ENCODE measurements at regions not wholly inside any gene's neighbourhood (a gene's known extent, or its start where the extent isn't known, plus 50 kb on each side); places are given as distances from the start of the nearest gene placed in this dataset.
"Not testable (repeated sequence)": the region's sequence is repeated elsewhere in the genome, so short reads cannot be mapped to it uniquely, and the experiment has no call there.

DNA sequence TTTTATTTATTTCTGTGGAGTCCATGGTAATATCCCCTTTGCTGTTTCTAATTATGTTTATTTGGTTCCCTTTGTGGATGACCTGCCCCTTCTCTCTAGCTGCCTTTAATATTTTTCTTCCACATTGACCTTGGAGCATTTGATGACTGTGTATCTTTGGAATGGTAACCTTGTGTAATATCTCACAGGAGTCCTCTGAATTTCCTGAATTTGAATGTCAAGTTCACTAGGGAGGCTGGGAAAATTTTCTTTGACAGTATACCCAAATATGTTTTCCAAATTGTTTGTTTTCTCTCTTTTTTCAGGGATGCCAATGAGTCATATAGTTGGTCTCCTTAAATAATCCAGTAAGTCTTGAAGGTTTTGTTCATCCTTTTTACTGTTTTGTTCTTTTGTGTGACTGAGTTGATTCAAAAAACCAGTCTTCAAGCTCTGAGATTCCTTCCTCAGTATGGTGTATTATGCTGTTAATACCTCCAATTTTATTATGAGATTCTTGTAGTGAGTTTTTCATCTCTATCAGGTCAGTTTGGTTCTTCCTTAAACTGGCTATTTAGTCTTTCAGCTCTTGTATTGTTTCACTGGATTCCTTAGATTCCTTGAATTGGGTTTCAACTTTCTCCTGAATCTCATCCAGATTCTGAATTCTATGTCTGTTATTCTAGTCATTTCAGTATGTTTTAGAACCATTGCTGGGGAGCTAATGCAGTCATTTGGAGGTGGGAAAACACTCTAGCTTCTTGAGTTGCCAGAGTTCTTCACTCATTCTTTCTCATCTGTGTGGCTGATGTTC lies 349.0 kb upstream of the TARS1 start:
- no peak overlapping the region for H3K27ac Mint-ChIP-seq
- H3K4me1 Mint-ChIP-seq, result no peaks in the 10 kb centered on the region
- H3K4me3 Mint-ChIP-seq, result no peak overlapping the region
- no peaks in the 10 kb centered on the region for H3K9me3 Mint-ChIP-seq
- H3K27me3 Mint-ChIP-seq (ENCODE audit: low read depth, poor library complexity), result peaks cover 13% of the 10 kb centered on the region
- H3K36me3 Mint-ChIP-seq (ENCODE audit: low read depth), result no peaks in the 10 kb centered on the region
- TF ChIP-seq, protein P1, sequence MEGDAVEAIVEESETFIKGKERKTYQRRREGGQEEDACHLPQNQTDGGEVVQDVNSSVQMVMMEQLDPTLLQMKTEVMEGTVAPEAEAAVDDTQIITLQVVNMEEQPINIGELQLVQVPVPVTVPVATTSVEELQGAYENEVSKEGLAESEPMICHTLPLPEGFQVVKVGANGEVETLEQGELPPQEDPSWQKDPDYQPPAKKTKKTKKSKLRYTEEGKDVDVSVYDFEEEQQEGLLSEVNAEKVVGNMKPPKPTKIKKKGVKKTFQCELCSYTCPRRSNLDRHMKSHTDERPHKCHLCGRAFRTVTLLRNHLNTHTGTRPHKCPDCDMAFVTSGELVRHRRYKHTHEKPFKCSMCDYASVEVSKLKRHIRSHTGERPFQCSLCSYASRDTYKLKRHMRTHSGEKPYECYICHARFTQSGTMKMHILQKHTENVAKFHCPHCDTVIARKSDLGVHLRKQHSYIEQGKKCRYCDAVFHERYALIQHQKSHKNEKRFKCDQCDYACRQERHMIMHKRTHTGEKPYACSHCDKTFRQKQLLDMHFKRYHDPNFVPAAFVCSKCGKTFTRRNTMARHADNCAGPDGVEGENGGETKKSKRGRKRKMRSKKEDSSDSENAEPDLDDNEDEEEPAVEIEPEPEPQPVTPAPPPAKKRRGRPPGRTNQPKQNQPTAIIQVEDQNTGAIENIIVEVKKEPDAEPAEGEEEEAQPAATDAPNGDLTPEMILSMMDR (IDR thresholded peaks at IDR 0.05), result no peak
- DNase-seq, result no peak

DNA sequence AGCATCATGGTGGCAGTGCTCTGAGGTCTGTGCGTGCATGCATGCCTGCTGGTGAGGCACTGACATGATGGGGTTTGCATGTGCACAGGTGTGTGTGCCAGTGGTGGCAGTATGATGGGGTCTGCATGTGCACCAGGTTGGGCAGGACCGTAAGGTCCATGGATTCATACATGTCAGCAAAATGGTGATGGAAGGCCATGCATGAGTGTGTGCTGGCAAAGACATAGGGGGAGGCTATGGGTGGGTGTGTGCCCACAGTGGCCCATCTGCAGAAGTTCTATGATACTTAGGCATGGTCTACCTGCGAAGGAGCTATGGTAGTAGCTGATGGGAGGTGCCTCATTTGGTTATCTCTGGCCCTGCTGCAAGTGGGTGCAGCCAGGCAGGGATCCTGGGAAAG lies 348.0 kb upstream of the TARS1 start:
- H3K9me3 Mint-ChIP-seq, result no peaks in the 10 kb centered on the region
- DNase-seq, result no peak
- TF ChIP-seq, protein P1 (IDR thresholded peaks at IDR 0.05), result no peak
- H3K4me3 Mint-ChIP-seq, result no peak overlapping the region
- H3K27ac Mint-ChIP-seq, result no peak overlapping the region
- no peaks in the 10 kb centered on the region for H3K4me1 Mint-ChIP-seq
- no peaks in the 10 kb centered on the region for H3K36me3 Mint-ChIP-seq (ENCODE audit: low read depth)
- H3K27me3 Mint-ChIP-seq (ENCODE audit: low read depth, poor library complexity), result peaks cover 13% of the 10 kb centered on the region

DNA sequence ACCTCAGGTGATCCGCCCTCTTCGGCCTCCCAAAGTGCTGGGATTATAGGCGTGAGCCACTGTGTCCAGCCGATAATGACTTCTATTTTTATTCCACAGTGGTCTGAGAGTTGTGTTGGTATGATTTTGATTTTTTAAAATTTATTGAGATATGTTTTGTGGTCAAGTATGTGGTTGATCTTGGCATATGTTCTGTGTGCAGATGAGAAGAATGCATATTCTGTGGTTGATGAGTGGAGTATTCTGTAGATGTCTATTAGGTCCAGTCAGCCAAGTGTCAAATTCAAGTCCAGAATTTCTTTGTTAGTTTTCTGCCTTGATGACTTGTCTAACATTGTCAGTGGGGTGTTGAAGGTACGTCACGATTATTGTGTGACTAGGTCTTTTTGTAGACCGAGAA lies 338.2 kb upstream of the TARS1 start:
- H3K27me3 Mint-ChIP-seq (ENCODE audit: low read depth, poor library complexity), result no peaks in the 10 kb centered on the region
- no peak overlapping the region for H3K4me3 Mint-ChIP-seq
- no peak overlapping the region for H3K27ac Mint-ChIP-seq
- H3K4me1 Mint-ChIP-seq, result no peaks in the 10 kb centered on the region
- TF ChIP-seq, protein P1 (IDR thresholded peaks at IDR 0.05), result no peak
- H3K9me3 Mint-ChIP-seq, result peaks cover 59% of the 10 kb centered on the region
- no peaks in the 10 kb centered on the region for H3K36me3 Mint-ChIP-seq (ENCODE audit: low read depth)
- DNase-seq, result no peak

DNA sequence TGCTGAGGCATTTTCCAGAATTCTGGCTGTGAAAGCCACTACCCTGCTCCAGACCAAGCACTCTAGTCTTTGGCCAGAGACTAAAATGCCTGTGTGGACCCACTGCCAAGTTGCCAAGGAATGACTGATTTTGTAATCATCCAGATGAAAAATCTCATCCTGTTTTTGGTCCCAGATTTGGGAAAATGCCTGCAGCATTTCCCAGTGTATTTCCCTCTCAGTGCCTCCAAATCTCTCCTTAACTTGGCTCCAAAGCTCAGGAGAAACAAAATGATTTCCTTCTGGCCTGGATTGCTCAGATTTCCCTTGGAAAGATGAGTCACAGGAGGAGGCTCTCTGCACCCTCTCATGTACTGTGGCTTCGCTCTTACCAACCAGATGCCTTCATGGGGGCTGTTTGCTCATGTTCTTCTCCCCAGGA lies 335.2 kb upstream of the TARS1 start:
- TF ChIP-seq, protein P1 (IDR thresholded peaks at IDR 0.05), result no peak
- Mint-ChIP-seq H3K4me1 (no peaks in the 10 kb centered on the region), H3K9me3 (peaks cover 63% of the 10 kb centered on the region), H3K4me3 (no peak overlapping the region), H3K36me3 (ENCODE audit: low read depth) (no peaks in the 10 kb centered on the region), H3K27me3 (ENCODE audit: low read depth, poor library complexity) (no peaks in the 10 kb centered on the region), H3K27ac (no peak overlapping the region)
- DNase-seq, result no peak

DNA sequence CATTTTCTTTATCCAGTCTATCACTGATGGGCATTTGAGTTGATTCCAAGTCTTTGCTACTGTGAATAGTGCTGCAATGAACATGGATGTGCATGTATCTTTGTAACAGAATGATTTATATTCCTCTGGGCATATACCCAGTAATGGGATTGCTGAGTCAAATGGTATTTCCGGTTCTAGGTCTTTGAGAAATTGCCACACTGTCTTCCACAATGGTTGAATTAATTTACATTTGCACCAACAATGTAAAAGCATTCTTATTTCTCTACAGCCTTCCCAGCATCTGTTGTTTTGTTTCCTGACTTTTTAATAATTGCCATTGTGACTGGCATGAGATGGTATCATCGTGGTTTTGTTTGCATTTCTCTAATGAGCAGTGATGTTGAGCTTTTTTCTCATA lies 330.3 kb upstream of the TARS1 start:
- H3K36me3 Mint-ChIP-seq (ENCODE audit: low read depth); DNase-seq; H3K4me3 Mint-ChIP-seq; H3K27ac Mint-ChIP-seq; H3K27me3 Mint-ChIP-seq (ENCODE audit: low read depth, poor library complexity); H3K4me1 Mint-ChIP-seq: not testable (repeated sequence)
- peaks cover 17% of the 10 kb centered on the region for H3K9me3 Mint-ChIP-seq

DNA sequence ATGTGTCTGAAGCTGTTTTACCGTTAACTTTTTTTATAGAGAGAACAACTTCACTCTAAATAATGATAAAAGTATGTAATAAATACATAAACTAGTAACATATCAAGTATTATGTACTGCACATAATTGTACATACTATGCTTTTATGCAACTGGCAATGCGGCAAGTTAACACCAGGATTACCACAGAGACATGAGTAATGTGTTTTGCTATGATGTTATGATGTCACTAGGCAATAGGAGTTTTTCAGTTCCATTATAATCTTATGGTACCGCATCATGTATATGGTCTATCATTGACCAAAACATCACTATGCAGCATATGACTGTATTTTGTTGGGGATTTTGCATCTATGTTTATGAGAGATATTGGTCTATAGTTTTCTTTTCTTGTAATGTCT lies 326.4 kb upstream of the TARS1 start:
- Mint-ChIP-seq H3K9me3 (peaks cover under 1% of the 10 kb centered on the region), H3K27ac (no peak overlapping the region), H3K4me1 (no peaks in the 10 kb centered on the region), H3K27me3 (ENCODE audit: low read depth, poor library complexity) (no peaks in the 10 kb centered on the region), H3K4me3 (no peak overlapping the region), H3K36me3 (ENCODE audit: low read depth) (no peaks in the 10 kb centered on the region)
- no peak for DNase-seq
- TF ChIP-seq, protein P1 (IDR thresholded peaks at IDR 0.05), result no peak

All from nephron progenitor cell (in vitro differentiated cells).